GM12874 (cell line): ENCODE measurements at regions not wholly inside any gene's neighbourhood (a gene's known extent, or its start where the extent isn't known, plus 50 kb on each side); places are given as distances from the start of the nearest gene placed in this dataset.

Experiments
- TF ChIP-seq, protein P1 (sequence below): IDR thresholded peaks from 2 replicates; pipeline ENCODE4 v1.5.1; 2011; ENCODE audit warnings: low read depth, mild to moderate bottlenecking, control low read depth, low read length, moderate library complexity; ENCODE audit not compliant: insufficient read depth

DNA sequence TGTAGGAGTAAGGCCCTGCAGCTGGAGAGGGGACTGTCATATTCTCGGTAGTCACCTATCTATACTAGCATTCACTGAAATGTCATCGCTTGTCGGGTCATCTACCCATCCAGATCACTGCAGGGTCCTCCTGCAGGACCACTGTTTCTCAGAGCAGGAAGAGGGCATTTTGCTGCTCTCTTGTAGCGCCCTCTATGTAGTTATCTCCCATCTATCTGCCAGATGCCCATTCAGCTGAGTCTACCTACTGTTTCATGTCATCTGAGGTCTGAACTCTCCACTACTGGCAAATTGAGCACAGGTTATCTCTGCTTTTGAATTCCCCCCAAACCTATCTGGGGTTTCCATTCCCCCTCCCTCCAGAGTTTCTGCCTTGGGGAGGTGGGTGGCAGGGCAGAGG is 258.2 kb upstream of the FOXD3 start:
- TF ChIP-seq, protein P1, sequence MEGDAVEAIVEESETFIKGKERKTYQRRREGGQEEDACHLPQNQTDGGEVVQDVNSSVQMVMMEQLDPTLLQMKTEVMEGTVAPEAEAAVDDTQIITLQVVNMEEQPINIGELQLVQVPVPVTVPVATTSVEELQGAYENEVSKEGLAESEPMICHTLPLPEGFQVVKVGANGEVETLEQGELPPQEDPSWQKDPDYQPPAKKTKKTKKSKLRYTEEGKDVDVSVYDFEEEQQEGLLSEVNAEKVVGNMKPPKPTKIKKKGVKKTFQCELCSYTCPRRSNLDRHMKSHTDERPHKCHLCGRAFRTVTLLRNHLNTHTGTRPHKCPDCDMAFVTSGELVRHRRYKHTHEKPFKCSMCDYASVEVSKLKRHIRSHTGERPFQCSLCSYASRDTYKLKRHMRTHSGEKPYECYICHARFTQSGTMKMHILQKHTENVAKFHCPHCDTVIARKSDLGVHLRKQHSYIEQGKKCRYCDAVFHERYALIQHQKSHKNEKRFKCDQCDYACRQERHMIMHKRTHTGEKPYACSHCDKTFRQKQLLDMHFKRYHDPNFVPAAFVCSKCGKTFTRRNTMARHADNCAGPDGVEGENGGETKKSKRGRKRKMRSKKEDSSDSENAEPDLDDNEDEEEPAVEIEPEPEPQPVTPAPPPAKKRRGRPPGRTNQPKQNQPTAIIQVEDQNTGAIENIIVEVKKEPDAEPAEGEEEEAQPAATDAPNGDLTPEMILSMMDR, result no peak

DNA sequence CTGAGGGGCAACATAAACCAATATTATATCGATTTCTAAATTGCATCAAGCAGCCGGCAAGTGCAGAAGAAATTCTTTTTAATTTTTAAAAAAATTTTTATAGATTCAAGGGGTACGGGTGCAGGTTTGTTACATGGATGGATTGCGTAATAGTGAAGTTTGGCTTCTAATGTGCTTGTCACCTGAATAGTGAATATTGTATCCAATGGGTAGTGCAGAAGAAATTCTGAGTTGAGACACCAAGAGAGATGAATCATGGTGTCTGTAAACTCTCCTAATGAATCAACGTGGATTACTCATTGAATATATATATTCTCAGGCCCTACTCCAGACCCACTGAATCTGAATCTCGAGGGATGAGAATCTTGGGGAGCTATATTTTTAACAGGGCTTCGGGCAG is 253.7 kb upstream of the FOXD3 start:
- TF ChIP-seq, protein P1, result no peak

DNA sequence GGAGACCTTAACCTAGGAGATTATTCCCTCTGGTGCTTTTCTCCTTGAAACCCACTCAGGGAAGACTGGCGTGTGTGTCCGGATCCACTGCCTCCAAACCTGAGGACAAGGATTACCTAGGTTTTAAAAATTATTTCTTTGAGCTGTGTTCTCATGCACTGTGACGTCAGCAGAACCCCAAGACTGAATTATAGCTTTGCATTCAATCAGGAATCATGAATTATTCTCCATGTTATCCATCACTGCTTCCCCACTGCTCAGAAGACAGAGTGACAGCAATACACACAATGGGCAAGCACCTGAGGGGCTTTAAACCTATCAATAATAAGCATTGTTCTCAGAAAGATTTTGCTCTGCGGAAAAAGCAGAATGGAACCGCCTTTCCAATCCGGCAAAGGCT is 253.2 kb upstream of the FOXD3 start:
- TF ChIP-seq, protein P1, result no peak

DNA sequence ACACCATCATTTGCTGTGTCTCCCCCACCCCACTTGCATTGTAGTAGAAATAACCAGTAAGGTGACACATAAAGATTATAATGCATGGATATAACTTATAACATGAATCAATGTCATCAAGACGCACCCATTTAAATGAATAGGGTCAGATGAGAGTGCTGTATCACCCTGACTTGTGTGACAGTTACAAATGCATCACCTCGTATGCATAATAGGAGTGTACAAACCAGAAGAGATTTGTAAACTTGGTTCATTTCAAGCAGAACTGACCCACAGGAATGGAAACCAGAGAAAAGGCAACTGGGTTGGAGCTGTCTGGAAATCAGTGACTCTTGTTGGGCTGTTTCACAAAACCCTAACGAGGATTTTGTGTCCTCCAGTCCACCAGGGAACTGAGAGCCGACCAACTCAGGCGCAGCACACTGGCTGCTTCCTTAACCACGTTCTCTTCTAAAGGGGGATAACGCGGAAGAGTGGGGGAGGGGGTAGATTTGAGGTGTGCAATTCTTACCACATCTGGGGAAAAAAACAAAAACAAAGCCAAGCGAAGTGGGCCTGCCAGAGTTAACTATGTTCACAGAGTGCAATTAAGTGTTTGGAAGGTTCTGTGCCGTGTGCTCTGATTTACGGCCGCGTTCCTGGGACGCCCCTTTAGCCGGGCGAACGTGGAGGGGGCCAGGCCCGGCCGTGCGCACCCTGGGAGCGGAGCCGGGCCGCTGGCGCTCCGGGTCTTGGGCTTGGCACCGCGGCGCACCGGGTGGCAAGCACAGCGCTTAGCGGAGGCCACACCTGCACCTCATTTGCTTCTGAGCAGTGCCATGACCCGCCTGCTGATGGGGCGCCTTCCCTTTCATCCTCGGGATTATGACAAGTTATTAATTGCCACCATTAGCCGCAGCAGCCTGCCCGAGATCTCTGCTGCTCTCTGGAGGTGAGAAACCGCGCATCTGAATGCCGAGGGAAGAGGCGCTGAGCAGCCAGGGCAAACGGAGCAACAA is 248.8 kb upstream of the FOXD3 start:
- TF ChIP-seq, protein P1, result no peak

DNA sequence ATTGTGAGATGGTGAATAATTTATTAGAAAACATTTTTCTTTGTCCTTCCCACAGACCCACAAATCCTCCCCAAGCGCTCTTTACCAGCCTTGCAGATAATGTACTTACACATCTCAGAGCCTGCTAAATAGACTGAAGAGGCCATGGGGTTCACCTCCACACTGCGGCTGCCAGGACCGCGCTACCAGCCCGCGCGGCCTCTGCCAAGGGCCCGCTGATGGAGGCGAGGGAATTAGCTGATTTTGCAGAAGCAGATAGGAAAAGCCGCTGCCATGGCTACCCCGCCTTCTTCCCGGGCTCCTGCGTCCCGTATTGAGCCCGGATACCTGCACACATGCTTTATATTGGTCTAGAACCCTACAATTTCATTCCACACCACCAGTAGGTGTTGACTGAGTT is 248.0 kb upstream of the FOXD3 start:
- TF ChIP-seq, protein P1, result no peak

DNA sequence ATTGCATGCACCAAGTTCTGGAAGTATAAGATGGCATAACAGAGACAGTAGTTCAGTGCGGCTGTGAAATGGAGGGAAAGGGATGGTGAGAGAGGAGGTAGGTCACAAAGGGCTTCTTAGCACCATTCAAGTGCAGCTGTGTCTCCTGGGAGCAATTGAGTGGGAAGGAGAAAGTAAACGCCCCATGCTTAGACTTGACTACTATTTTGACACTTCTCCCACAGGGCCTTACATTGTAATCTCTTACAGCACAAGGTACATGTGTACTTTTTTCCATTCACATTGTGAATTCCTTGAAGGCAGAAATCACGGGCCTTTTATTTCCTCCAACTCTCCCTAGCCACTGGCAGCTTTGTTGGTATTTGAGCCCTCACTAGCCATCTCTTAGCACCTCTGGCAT is 239.6 kb upstream of the FOXD3 start:
- TF ChIP-seq, protein P1, result no peak

DNA sequence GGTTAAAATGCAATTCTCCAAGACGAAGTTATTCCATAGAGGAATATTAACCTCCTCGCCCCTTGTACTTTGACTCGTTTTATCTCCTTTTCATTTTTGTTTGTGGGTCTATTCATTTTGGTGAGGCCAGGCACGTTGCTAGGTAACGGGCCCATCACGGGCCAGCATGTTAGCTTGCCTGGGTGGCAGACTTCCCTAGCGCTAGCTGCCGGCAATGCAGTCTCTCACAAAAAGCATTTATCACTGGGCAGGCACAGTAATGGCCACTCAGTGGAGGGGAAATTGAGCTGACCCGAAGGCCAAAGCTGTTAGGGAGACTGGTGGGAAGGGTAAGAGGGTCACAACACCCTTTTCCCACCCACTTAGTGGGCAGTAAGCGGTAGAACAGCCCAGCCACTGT is 234.4 kb upstream of the FOXD3 start:
- TF ChIP-seq, protein P1, result no peak
